Right renal pelvis (tissue), 4 donors: ENCODE measurements at regions not wholly inside any gene's neighbourhood (a gene's known extent, or its start where the extent isn't known, plus 50 kb on each side); places are given as distances from the start of the nearest gene placed in this dataset.

ENCODE experiments used
- DNase-seq, 4 donors: peaks; one replicate each; pipeline ENCODE4 v3.0.0-alpha.2; 2013; ENCODE audit warnings: low read depth in 4 of 4, low spot score in 3 of 4, missing footprints in 1 of 4

- no peak for DNase-seq
These were observed 110.3 kb upstream of the CEP85L start for GRCh38 chr6:118761645-118762044.

- DNase-seq = no peak
These were observed 107.6 kb upstream of the CEP85L start for GRCh38 chr6:118758946-118759345.

DNA sequence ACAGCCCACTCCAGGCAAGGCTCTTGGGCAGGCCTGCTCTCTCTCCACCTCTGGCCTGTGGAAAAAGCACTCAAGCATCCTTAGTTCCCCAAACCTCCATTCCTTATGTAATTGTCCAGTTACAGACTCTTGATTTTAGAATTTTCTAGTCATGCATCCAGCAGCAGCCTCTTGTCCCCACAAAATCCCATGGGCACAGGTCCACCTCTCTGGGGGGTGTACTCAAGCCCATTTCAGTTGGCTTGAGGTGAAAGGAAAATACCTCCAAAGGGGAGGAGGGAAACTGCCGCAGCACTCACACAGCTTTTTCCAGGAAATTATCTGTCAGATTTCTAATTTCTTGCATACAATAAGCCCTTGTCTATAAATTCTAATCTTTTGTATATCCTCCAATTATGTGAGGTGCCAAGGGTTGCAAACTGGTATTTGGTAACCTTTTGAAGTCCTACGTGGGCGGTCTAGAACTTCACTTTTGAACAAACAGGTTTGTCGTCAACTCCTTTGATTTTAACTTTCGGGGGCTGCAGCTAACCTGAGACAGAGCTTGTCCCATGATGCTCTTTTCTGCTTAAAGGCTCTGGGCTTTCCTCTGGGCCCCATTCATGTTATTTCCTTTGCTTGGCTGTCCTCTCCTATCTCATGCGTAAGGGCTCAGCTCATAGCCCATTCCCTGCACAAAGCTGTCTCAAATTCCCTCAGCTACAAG, 104.7 kb upstream of the CEP85L start:
- no peak for DNase-seq

DNA sequence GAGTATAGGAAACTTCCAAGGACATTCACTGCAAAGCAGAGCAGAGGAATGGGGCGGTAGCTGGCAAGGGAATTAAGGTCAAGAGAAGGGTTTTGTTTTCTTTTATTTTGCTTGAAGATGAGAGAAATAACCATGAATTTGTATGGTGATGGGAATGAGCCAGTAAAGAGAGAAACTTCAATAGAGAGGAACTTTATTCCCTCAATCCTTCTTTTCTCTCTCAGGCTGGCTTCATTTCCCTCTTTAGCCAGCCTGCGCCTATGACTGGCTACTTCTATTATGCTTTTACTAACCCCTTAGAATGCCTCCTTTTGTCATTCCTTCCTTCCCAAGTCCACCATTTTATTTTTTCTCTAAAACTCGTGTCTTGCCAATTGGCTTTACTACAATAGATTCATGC, 101.4 kb upstream of the CEP85L start:
- DNase-seq = no peak

DNA sequence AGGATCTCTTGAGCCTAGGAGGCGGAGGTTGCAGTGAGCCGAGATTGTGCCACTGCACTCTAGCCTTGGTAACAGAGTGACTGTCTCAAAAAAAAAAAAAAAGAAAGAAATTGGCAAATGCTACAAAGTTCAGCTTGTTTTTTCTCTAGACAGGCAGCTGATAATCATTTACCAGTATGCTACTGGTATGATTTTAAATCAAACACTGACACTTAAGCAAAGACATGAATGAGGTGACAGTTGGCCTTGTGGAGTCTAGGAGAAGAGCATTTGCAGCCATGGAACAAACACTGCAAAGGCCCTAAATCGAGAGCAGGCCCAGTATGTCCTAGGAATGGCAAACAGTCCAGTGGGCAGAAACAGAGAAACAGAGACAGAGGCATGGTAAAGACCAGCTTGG, 99.7 kb upstream of the CEP85L start:
- DNase-seq = no peak

- no peak for DNase-seq
These were observed 98.8 kb upstream of the CEP85L start for GRCh38 chr6:118750143-118750542.

DNA sequence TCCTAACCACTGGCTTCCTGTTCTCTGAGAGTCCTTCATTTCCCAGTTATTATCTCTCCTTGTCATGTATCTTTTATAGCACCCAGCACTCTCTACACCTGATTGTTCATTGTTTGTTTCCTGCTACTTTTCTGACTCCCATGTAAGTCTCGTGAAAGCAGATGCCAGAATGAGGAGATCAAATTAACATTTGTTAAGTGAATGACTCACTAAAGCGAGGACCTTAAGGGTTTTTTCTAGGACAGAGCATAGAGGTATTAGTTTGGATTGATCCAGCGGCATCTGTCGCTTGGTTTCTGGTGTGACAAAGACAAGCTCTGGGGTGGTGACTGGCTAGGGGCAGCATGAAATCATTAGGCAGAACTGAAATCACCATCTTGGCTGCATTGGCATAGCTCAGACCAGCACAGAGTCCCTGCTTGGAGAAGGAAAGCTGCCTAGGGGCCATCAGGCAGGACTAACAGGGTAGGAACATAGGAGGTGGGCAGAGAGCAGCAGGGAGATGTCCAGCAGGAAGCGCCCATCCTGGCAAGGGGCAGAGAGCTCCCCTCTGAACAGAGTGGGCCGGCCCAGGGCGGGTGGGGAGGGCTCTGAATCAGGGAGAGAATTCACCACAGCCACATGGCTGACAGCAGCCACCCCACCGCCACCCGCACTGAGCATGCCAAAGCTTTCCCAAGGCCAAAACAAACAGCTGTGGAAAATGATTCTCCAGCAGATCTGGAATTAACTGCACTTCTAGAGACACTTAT, 97.1 kb upstream of the CEP85L start:
- no peak for DNase-seq

DNA sequence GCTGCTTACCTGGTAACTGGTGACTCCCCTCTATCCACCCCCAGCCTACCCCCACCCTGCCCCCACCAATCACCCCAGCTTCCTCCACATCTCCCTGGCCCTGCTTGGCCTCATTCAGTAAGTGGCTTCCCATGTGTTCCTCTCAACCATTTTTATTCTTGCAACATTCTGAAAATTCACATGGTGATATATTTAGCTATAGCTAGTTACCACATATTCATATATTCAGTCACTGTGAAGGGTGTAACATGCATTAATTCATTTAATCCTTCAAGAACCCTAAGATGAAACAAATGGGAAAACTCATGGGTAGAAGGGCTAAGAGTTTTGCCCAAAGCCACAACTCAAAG, 95.4 kb upstream of the CEP85L start:
- DNase-seq = no peak

DNA sequence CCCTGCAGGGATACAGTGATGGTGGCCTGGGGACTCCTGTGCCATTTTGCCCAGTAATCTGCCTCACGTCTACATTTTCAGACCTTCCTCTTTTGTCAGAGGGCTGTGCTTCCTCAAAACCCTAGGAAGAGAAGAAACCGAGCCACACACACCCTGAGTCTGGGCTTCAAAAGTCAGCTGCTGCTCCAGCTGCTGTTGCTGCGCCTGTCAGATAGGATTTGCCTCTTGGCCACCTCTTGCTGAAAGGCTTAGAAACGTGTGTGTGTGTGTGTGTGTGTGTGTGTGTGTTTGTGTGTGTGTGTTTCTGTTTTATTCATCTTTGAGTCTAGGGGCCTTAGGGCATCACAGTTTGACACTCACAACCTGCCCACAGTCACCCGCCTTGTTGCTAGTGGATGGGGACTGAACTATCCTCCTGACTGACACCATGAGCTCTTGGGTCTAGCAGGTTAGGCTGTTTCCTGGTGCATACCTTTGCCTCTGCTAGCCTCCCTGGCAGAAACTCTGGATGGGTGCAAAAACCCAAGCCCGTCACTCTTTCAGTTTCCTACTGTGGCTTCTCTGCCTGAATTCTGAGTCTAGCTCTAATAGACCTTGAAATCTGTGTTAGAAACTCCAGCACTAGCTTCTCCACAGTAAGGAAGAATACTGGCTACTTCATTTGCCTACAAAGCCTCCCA, 94.9 kb upstream of the CEP85L start:
- DNase-seq = no peak

DNA sequence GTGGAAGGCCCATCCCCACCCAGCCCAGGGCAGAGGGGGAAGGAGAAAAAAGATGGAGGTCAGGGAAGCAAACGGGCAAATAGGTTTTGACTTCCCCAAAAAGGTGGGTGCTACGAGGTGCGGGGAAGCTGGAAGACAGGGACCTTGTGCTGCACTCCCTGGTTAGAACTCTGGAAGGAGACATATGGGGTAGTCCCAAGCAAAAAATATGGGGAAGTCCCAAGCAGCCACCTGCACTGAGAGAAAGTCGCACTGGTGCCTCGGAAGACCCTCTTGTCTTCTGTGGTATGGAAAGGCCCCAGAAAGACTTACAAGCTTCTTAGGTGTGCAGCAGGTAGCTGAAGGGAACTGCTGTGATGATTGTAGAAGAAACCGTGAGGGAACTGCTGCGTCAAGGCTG, 93.8 kb upstream of the CEP85L start:
- no peak for DNase-seq

- no peak for DNase-seq
These were observed 93.0 kb upstream of the CEP85L start for GRCh38 chr6:118744261-118744941.

GRCh38 chr6:118743746-118744145, 92.4 kb upstream of the CEP85L start:
- no peak for DNase-seq

DNA sequence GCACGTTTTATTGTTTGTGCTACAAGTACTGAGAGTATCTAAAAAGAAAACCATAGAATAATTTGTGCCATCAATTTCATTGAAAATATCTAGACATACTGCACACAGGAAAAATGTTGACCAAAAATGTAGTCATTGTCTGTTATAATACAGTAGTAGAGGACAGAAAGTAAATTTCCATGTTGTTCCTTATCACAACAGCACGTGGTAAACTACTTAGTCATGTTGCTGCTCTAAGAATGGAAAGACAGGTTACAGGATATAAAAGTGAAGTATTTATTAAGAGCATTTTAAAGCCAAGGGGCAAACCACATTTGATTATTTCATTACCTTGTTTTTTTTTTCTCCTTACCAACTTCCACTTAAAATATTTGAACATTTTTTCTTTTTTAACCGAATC, 89.0 kb upstream of the CEP85L start:
- no peak for DNase-seq

- no peak for DNase-seq
These were observed 88.4 kb upstream of the CEP85L start for GRCh38 chr6:118739696-118740353.

- no peak for DNase-seq
These were observed 85.0 kb upstream of the CEP85L start for GRCh38 chr6:118736440-118736839.

DNA sequence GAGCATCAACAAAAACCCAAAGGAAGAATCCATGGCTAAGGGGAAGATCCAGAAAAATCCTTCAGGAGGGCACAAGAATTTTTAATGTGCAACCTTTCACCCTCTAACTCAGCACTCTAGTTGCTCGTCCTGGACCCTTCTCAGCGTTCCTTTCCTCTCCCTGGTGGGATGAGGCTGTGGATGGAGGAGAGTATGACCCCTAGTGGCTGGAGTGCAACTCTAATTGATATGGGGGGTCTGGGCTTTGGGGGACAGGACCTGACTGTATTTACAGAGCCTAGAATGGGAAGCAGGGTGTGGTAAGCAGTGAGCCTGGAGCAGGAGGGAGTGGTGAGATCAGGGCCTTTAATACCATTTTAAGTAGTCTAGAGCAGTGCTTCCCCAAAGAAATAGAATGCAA, 83.9 kb upstream of the CEP85L start:
- DNase-seq = no peak

- no peak for DNase-seq
These were observed 74.6 kb upstream of the CEP85L start for GRCh38 chr6:118725944-118726343.

- DNase-seq = no peak
These were observed 72.8 kb upstream of the CEP85L start for GRCh38 chr6:118724211-118724610.

- DNase-seq = no peak
These were observed 71.7 kb upstream of the CEP85L start for GRCh38 chr6:118722829-118723813.

GRCh38 chr6:118720125-118720473, 68.7 kb upstream of the CEP85L start:
- DNase-seq = no peak
